ENCODE measurements at regions not wholly inside any gene's neighbourhood (a gene's known extent, or its start where the extent isn't known, plus 50 kb on each side); places are given as distances from the start of the nearest gene placed in this dataset.

- Mint-ChIP-seq H3K4me1 (no peaks in the 10 kb centered on the region), H3K36me3 (no peaks in the 10 kb centered on the region), H3K27me3 (no peaks in the 10 kb centered on the region), H3K4me3 (no peak overlapping the region), H3K9me3 (peaks cover 0 to 25% (median 4%) of the 10 kb centered on the region in 11 donors), H3K27ac (no peak overlapping the region)
- ChIA-PET CTCF (no interaction called here), POLR2A (no interaction called here)
- Histone ChIP-seq H3K4me3 (ENCODE audit: low read length) (no peak overlapping the region), H3K9me3 (ENCODE audit: control insufficient read depth in 2 of 3, low read length in 3 of 3) (no peaks in the 10 kb centered on the region), H3K36me3 (ENCODE audit: control insufficient read depth in 2 of 3, insufficient read depth in 3 of 3, low read length in 3 of 3) (no peaks in the 10 kb centered on the region), H3K27me3 (ENCODE audit: control insufficient read depth in 2 of 2, insufficient read depth in 2 of 2, low read length in 2 of 2) (no peaks in the 10 kb centered on the region), H3K27ac (ENCODE audit: low read depth, low read length) (no peak overlapping the region), H3K4me1 (ENCODE audit: control insufficient read depth in 2 of 2, insufficient read depth in 2 of 2, low read length in 2 of 2) (no peaks in the 10 kb centered on the region)
- ATAC-seq (no peak), DNase-seq (no peak)
- intact Hi-C loops (cut with micrococcal nuclease): no loop called here
These were observed 1844.7 kb downstream of the NCAM2 start for GRCh38 chr21:22842875-22843274.

GRCh38 chr21:22855581-22855980, 1857.4 kb downstream of the NCAM2 start:
- intact Hi-C loops (cut with micrococcal nuclease): no loop called here
- H3K4me1 Mint-ChIP-seq: no peaks in the 10 kb centered on the region

GRCh38 chr21:22871692-22872091, 1873.5 kb downstream of the NCAM2 start:
- Mint-ChIP-seq H3K36me3 (no peaks in the 10 kb centered on the region), H3K4me1 (no peaks in the 10 kb centered on the region), H3K27ac (no peak overlapping the region), H3K9me3 (peaks cover 0 to 4% (median 0%) of the 10 kb centered on the region in 11 donors), H3K4me3 (no peak overlapping the region), H3K27me3 (no peaks in the 10 kb centered on the region)
- no peak overlapping the region for H3K27ac ChIP-seq (ENCODE audit: low read depth, low read length)
- no peaks in the 10 kb centered on the region for H3K4me1 ChIP-seq (ENCODE audit: control insufficient read depth in 2 of 2, insufficient read depth in 2 of 2, low read length in 2 of 2)
- H3K9me3 ChIP-seq (ENCODE audit: control insufficient read depth in 2 of 3, low read length in 3 of 3): no peaks in the 10 kb centered on the region
- POLR2A ChIA-PET: no interaction called here
- intact Hi-C loops (cut with micrococcal nuclease): no loop called here
- ATAC-seq: no peak
- CTCF ChIA-PET: no interaction called here
- DNase-seq: no peak
- no peaks in the 10 kb centered on the region for H3K36me3 ChIP-seq (ENCODE audit: control insufficient read depth in 2 of 3, insufficient read depth in 3 of 3, low read length in 3 of 3)
- no peak overlapping the region for H3K4me3 ChIP-seq (ENCODE audit: low read length)
- H3K27me3 ChIP-seq (ENCODE audit: control insufficient read depth in 2 of 2, insufficient read depth in 2 of 2, low read length in 2 of 2): no peaks in the 10 kb centered on the region

More at GRCh38 chr21:22855581-22855980, 1857.4 kb downstream of the NCAM2 start:
- H3K27me3 ChIP-seq (ENCODE audit: control insufficient read depth in 2 of 2, insufficient read depth in 2 of 2, low read length in 2 of 2): no peaks in the 10 kb centered on the region
- DNase-seq (no peak), ATAC-seq (no peak)
- ChIA-PET POLR2A (no interaction called here), CTCF (no interaction called here)
- H3K27ac ChIP-seq (ENCODE audit: low read depth, low read length): no peak overlapping the region
- Mint-ChIP-seq H3K36me3 (no peaks in the 10 kb centered on the region), H3K27me3 (no peaks in the 10 kb centered on the region), H3K27ac (no peak overlapping the region), H3K9me3 (peaks cover 0 to 6% (median 0%) of the 10 kb centered on the region in 11 donors), H3K4me3 (no peak overlapping the region)
- no peaks in the 10 kb centered on the region for H3K4me1 ChIP-seq (ENCODE audit: control insufficient read depth in 2 of 2, insufficient read depth in 2 of 2, low read length in 2 of 2)
- no peaks in the 10 kb centered on the region for H3K9me3 ChIP-seq (ENCODE audit: control insufficient read depth in 2 of 3, low read length in 3 of 3)
- no peaks in the 10 kb centered on the region for H3K36me3 ChIP-seq (ENCODE audit: control insufficient read depth in 2 of 3, insufficient read depth in 3 of 3, low read length in 3 of 3)
- no peak overlapping the region for H3K4me3 ChIP-seq (ENCODE audit: low read length)

- ATAC-seq (no peak), DNase-seq (no peak)
- H3K27ac Mint-ChIP-seq: no peak overlapping the region
- no peaks in the 10 kb centered on the region for H3K36me3 ChIP-seq (ENCODE audit: control insufficient read depth in 2 of 3, insufficient read depth in 3 of 3, low read length in 3 of 3)
- H3K27me3 ChIP-seq (ENCODE audit: control insufficient read depth in 2 of 2, insufficient read depth in 2 of 2, low read length in 2 of 2): no peaks in the 10 kb centered on the region
- no peaks in the 10 kb centered on the region for H3K27me3 Mint-ChIP-seq
- H3K4me3 ChIP-seq (ENCODE audit: low read length): no peak overlapping the region
- intact Hi-C loops (cut with micrococcal nuclease): no loop called here
- H3K9me3 Mint-ChIP-seq: peaks cover 0 to 9% (median 1%) of the 10 kb centered on the region in 11 donors
- H3K9me3 ChIP-seq (ENCODE audit: control insufficient read depth in 2 of 3, low read length in 3 of 3): no peaks in the 10 kb centered on the region
- peaks cover 0 to 5% (median 0%) of the 10 kb centered on the region in 7 donors for H3K4me1 Mint-ChIP-seq
- H3K27ac ChIP-seq (ENCODE audit: low read depth, low read length): no peak overlapping the region
- ChIA-PET POLR2A (no interaction called here), CTCF (interaction anchor here (0.7 kb wide), 1 partner anchor 1518 kb away, joined by 4 read pairs; no protein-coding TSS in a partner anchor)
- no peaks in the 10 kb centered on the region for H3K36me3 Mint-ChIP-seq
- H3K4me3 Mint-ChIP-seq: no peak overlapping the region
- H3K4me1 ChIP-seq (ENCODE audit: control insufficient read depth in 2 of 2, insufficient read depth in 2 of 2, low read length in 2 of 2): no peaks in the 10 kb centered on the region
These were observed 1882.4 kb downstream of the NCAM2 start for GRCh38 chr21:22880573-22880972.

- ChIA-PET CTCF (interaction anchor here (0.7 kb wide), 1 partner anchor 1517 kb away, joined by 4 read pairs; no protein-coding TSS in a partner anchor), POLR2A (no interaction called here)
- no peak overlapping the region for H3K27ac Mint-ChIP-seq
- H3K36me3 Mint-ChIP-seq: no peaks in the 10 kb centered on the region
- Histone ChIP-seq H3K4me1 (ENCODE audit: control insufficient read depth in 2 of 2, insufficient read depth in 2 of 2, low read length in 2 of 2) (no peaks in the 10 kb centered on the region), H3K27ac (ENCODE audit: low read depth, low read length) (no peak overlapping the region), H3K4me3 (ENCODE audit: low read length) (no peak overlapping the region), H3K27me3 (ENCODE audit: control insufficient read depth in 2 of 2, insufficient read depth in 2 of 2, low read length in 2 of 2) (no peaks in the 10 kb centered on the region), H3K9me3 (ENCODE audit: control insufficient read depth in 2 of 3, low read length in 3 of 3) (no peaks in the 10 kb centered on the region), H3K36me3 (ENCODE audit: control insufficient read depth in 2 of 3, insufficient read depth in 3 of 3, low read length in 3 of 3) (no peaks in the 10 kb centered on the region)
- intact Hi-C loops (cut with micrococcal nuclease): no loop called here
- DNase-seq (no peak), ATAC-seq (no peak)
- no peak overlapping the region for H3K4me3 Mint-ChIP-seq
- peaks cover 0 to 9% (median 1%) of the 10 kb centered on the region in 11 donors for H3K9me3 Mint-ChIP-seq
- H3K4me1 Mint-ChIP-seq: peaks cover 0 to 5% (median 0%) of the 10 kb centered on the region in 7 donors
- H3K27me3 Mint-ChIP-seq: no peaks in the 10 kb centered on the region
These were observed 1882.9 kb downstream of the NCAM2 start for GRCh38 chr21:22881131-22881530.

- Histone ChIP-seq H3K36me3 (ENCODE audit: control insufficient read depth in 2 of 3, insufficient read depth in 3 of 3, low read length in 3 of 3) (no peaks in the 10 kb centered on the region), H3K9me3 (ENCODE audit: control insufficient read depth in 2 of 3, low read length in 3 of 3) (no peaks in the 10 kb centered on the region), H3K27me3 (ENCODE audit: control insufficient read depth in 2 of 2, insufficient read depth in 2 of 2, low read length in 2 of 2) (no peaks in the 10 kb centered on the region), H3K4me3 (ENCODE audit: low read length) (no peak overlapping the region), H3K4me1 (ENCODE audit: control insufficient read depth in 2 of 2, insufficient read depth in 2 of 2, low read length in 2 of 2) (no peaks in the 10 kb centered on the region), H3K27ac (ENCODE audit: low read depth, low read length) (no peak overlapping the region)
- Mint-ChIP-seq H3K36me3 (no peaks in the 10 kb centered on the region), H3K9me3 (peaks cover 0 to 5% (median 0%) of the 10 kb centered on the region in 11 donors), H3K4me1 (peaks cover 0 to 5% (median 0%) of the 10 kb centered on the region in 7 donors), H3K27ac (no peak overlapping the region), H3K27me3 (no peaks in the 10 kb centered on the region), H3K4me3 (no peak overlapping the region)
- ChIA-PET POLR2A (no interaction called here), CTCF (no interaction called here)
- ATAC-seq (no peak), DNase-seq (no peak)
- intact Hi-C loops (cut with micrococcal nuclease): no loop called here
These were observed 1886.9 kb downstream of the NCAM2 start for GRCh38 chr21:22885079-22885478.

- Mint-ChIP-seq H3K27me3 (no peaks in the 10 kb centered on the region), H3K27ac (no peak overlapping the region), H3K4me1 (peaks cover 0 to 5% (median 0%) of the 10 kb centered on the region in 7 donors), H3K9me3 (peaks cover 0 to 5% (median 0%) of the 10 kb centered on the region in 11 donors), H3K36me3 (no peaks in the 10 kb centered on the region), H3K4me3 (no peak overlapping the region)
- ATAC-seq (no peak), DNase-seq (no peak)
- Histone ChIP-seq H3K4me1 (ENCODE audit: control insufficient read depth in 2 of 2, insufficient read depth in 2 of 2, low read length in 2 of 2) (no peaks in the 10 kb centered on the region), H3K27ac (ENCODE audit: low read depth, low read length) (no peak overlapping the region), H3K9me3 (ENCODE audit: control insufficient read depth in 2 of 3, low read length in 3 of 3) (no peaks in the 10 kb centered on the region), H3K36me3 (ENCODE audit: control insufficient read depth in 2 of 3, insufficient read depth in 3 of 3, low read length in 3 of 3) (no peaks in the 10 kb centered on the region), H3K27me3 (ENCODE audit: control insufficient read depth in 2 of 2, insufficient read depth in 2 of 2, low read length in 2 of 2) (no peaks in the 10 kb centered on the region), H3K4me3 (ENCODE audit: low read length) (no peak overlapping the region)
- ChIA-PET POLR2A (no interaction called here), CTCF (no interaction called here)
- intact Hi-C loops (cut with micrococcal nuclease): no loop called here
These were observed 1887.4 kb downstream of the NCAM2 start for GRCh38 chr21:22885614-22886013.

Measured in naive thymus-derived CD4-positive, alpha-beta T cell (primary cell).